SK-N-SH treated with all-trans-retinoic acid at 6 μM for 48 hours (cell line): ENCODE measurements at regions not wholly inside any gene's neighbourhood (a gene's known extent, or its start where the extent isn't known, plus 50 kb on each side); places are given as distances from the start of the nearest gene placed in this dataset.

Experiments
- ATAC-seq: fragments of 200-7000 bp; cut with Tn5 transposase; 3 replicates; pipeline ENCODE4 v1.9.1; 2020; ENCODE audit warnings: mild to moderate bottlenecking, moderate library complexity
- BACH2 ChIP-seq: fragments of 250-450 bp; sonication (Bioruptor Pico); IDR thresholded peaks from 2 replicates; pipeline ENCODE4 v1.9.0; 2021; ENCODE audit warnings: mild to moderate bottlenecking, borderline replicate concordance
- CREB5 ChIP-seq: fragments of 250-450 bp; sonication (Bioruptor Pico); IDR thresholded peaks from 2 replicates; pipeline ENCODE4 v1.5.1; 2020; ENCODE audit warnings: low read depth, mild to moderate bottlenecking, moderate library complexity
- CSDC2 ChIP-seq: fragments of 250-450 bp; sonication (Bioruptor Pico); IDR thresholded peaks from 2 replicates; pipeline ENCODE4 v1.5.0; 2020; ENCODE audit warnings: mild to moderate bottlenecking, moderate library complexity
- CSRNP3 ChIP-seq: fragments of 250-450 bp; sonication (Bioruptor Pico); IDR thresholded peaks from 2 replicates; pipeline ENCODE4 v1.5.1; 2021; ENCODE audit warnings: mild to moderate bottlenecking, moderate library complexity
- ESRRG ChIP-seq: fragments of 250-450 bp; sonication (Bioruptor Pico); IDR thresholded peaks from 2 replicates; pipeline ENCODE4 v1.6.1; 2021; ENCODE audit warnings: mild to moderate bottlenecking
- GLIS3 ChIP-seq: fragments of 250-450 bp; sonication (Bioruptor Pico); IDR thresholded peaks from 2 replicates; pipeline ENCODE4 v1.5.0; 2020; ENCODE audit warnings: mild to moderate bottlenecking, moderate library complexity
- ISL1 ChIP-seq: fragments of 250-450 bp; sonication (Bioruptor Pico); IDR thresholded peaks from 2 replicates; pipeline ENCODE4 v2.1.2; 2022; ENCODE audit warnings: mild to moderate bottlenecking, moderate library complexity
- OSR1 ChIP-seq: fragments of 250-450 bp; sonication (Bioruptor Pico); IDR thresholded peaks from 2 replicates; pipeline ENCODE4 v1.8.0; 2022; ENCODE audit warnings: moderate library complexity, mild to moderate bottlenecking, inconsistent platforms
- PATZ1 ChIP-seq: fragments of 250-450 bp; sonication (Bioruptor Pico); IDR thresholded peaks from 2 replicates; pipeline ENCODE4 v1.8.0; 2020; ENCODE audit warnings: mild to moderate bottlenecking, moderate library complexity, borderline replicate concordance
- POU6F1 ChIP-seq: fragments of 250-450 bp; sonication (Bioruptor Pico); IDR thresholded peaks from 2 replicates; pipeline ENCODE4 v1.8.0; 2021; ENCODE audit warnings: low read depth, mild to moderate bottlenecking, moderate library complexity, borderline replicate concordance
- PPARA ChIP-seq: fragments of 250-450 bp; sonication (Bioruptor Pico); IDR thresholded peaks from 2 replicates; pipeline ENCODE4 v1.5.0; 2020; ENCODE audit warnings: mild to moderate bottlenecking, borderline replicate concordance
- RARB ChIP-seq: fragments of 250-450 bp; sonication (Bioruptor Pico); IDR thresholded peaks from 2 replicates; pipeline ENCODE4 v1.8.0; 2021; ENCODE audit warnings: mild to moderate bottlenecking, moderate library complexity
- SNAI2 ChIP-seq: fragments of 250-450 bp; sonication (Bioruptor Pico); IDR thresholded peaks from 2 replicates; pipeline ENCODE4 v1.5.0; 2020; ENCODE audit warnings: mild to moderate bottlenecking, moderate library complexity
- TCF4 ChIP-seq: fragments of 250-450 bp; sonication (Bioruptor Pico); IDR thresholded peaks from 2 replicates; pipeline ENCODE4 v1.8.0; 2021; ENCODE audit warnings: mild to moderate bottlenecking, moderate library complexity, borderline replicate concordance
- TOX ChIP-seq: fragments of 250-450 bp; sonication (Bioruptor Pico); IDR thresholded peaks from 2 replicates; pipeline ENCODE4 v1.8.0; 2021; ENCODE audit warnings: mild to moderate bottlenecking, moderate library complexity, borderline replicate concordance
- TSHZ2 ChIP-seq: fragments of 250-450 bp; sonication (Bioruptor Pico); IDR thresholded peaks from 2 replicates; pipeline ENCODE4 v1.5.0; 2020; ENCODE audit warnings: mild to moderate bottlenecking, moderate library complexity
- ZC3H10 ChIP-seq: fragments of 250-450 bp; sonication (Bioruptor Pico); IDR thresholded peaks from 2 replicates; pipeline ENCODE4 v1.5.1; 2021; ENCODE audit warnings: mild to moderate bottlenecking, moderate library complexity
- ZFP3 ChIP-seq: fragments of 250-450 bp; sonication (Bioruptor Pico); IDR thresholded peaks from 2 replicates; pipeline ENCODE4 v1.5.0; 2020; ENCODE audit warnings: mild to moderate bottlenecking, moderate library complexity
- ZFP30 ChIP-seq: fragments of 450-650 bp; formaldehyde crosslinking; IDR thresholded peaks from 2 replicates; pipeline ENCODE4 v1.5.0; 2022; ENCODE audit warnings: mild to moderate bottlenecking, moderate library complexity
- ZNF565 ChIP-seq: fragments of 450-650 bp; formaldehyde crosslinking; conservative IDR thresholded peaks from 2 replicates; pipeline ENCODE4 v1.5.0; 2020; ENCODE audit warnings: low read depth, mild to moderate bottlenecking, moderate library complexity
- ZNF70 ChIP-seq: fragments of 450-650 bp; formaldehyde crosslinking; IDR thresholded peaks from 2 replicates; pipeline ENCODE4 v1.5.0; 2020; ENCODE audit warnings: mild to moderate bottlenecking, moderate library complexity
- ZNF8 ChIP-seq: fragments of 450-650 bp; formaldehyde crosslinking; IDR thresholded peaks from 2 replicates; pipeline ENCODE4 v1.5.0; 2020; ENCODE audit warnings: mild to moderate bottlenecking, moderate library complexity

GRCh38 chr10:4066581-4067390 lies 281.8 kb upstream of the KLF6 start (continued):
- no peak for TF ChIP-seq ZNF565
- TF ChIP-seq GLIS3 (CRISPR knock-in tag), result no peak
- no peak for TF ChIP-seq SNAI2 (CRISPR knock-in tag)
- no peak for TF ChIP-seq ZC3H10
- no peak for TF ChIP-seq CSRNP3 (CRISPR knock-in tag)

GRCh38 chr10:4064489-4064888 lies 279.5 kb upstream of the KLF6 start:
- TF ChIP-seq CSDC2 (CRISPR knock-in tag) (no peak), ZFP30 (CRISPR knock-in tag) (no peak), OSR1 (CRISPR knock-in tag) (no peak), ZNF70 (no peak), CSRNP3 (CRISPR knock-in tag) (no peak), GLIS3 (CRISPR knock-in tag) (no peak), BACH2 (CRISPR knock-in tag) (no peak), ESRRG (no peak), CREB5 (CRISPR knock-in tag) (no peak), ZFP3 (CRISPR knock-in tag) (no peak), RARB (CRISPR knock-in tag) (no peak), ZNF8 (CRISPR knock-in tag) (no peak), TOX (CRISPR knock-in tag) (no peak), PATZ1 (CRISPR knock-in tag) (no peak), ISL1 (CRISPR knock-in tag) (no peak), ZC3H10 (no peak)
- ATAC-seq, result no peak

GRCh38 chr10:4063717-4064116 lies 278.7 kb upstream of the KLF6 start:
- ATAC-seq, result no peak
- TF ChIP-seq RARB (CRISPR knock-in tag) (no peak), ISL1 (CRISPR knock-in tag) (no peak), GLIS3 (CRISPR knock-in tag) (no peak), PATZ1 (CRISPR knock-in tag) (no peak), TOX (CRISPR knock-in tag) (no peak), PPARA (no peak), ZC3H10 (no peak), TCF4 (CRISPR knock-in tag) (no peak), SNAI2 (CRISPR knock-in tag) (no peak), CSDC2 (CRISPR knock-in tag) (no peak), POU6F1 (no peak), ZNF70 (no peak), TSHZ2 (CRISPR knock-in tag) (no peak), CSRNP3 (CRISPR knock-in tag) (no peak)
